ENCODE measurements at regions not wholly inside any gene's neighbourhood (a gene's known extent, or its start where the extent isn't known, plus 50 kb on each side); places are given as distances from the start of the nearest gene placed in this dataset.

- no peak for DNase-seq (ENCODE audit: low read depth)
Measured at GRCh38 chr10:3237530-3237929, 64.9 kb upstream of the PITRM1 start.

DNA sequence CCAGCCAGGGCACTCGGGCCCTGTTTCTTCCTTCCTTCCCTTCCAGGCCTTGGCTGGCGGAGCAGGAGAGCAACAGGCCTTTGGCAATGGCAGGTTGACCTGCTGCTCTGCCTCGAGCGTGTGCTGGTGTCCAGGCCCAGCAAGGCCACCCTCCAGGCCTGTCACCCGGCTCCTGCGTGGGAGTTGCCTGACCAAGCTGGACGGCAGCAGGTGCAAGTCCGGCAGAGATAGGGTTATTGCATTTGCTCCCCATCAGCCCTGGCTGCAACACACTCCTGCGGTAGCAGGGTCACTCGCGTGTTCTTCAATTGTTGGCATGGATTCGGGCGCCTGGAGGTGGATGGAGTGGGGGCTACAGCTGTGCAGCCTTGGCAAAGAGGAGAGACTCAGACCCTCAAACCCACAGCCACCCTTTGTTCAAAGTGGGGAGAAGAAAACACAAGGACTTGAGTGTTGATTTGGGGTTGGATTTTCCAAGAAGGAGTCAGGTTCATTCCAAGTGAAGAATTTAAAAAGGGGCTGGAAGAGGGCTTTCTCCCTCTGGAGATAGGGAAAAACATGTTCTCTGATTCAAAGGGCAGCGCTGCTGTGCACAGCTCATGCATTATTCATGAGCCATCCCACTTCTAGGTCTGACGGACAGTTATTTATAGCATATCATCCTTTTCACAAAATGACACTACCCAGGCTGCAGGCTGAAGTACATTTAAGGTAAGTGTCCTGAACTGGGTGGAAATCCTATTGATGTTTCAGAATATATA, 64.2 kb upstream of the PITRM1 start:
- no peak for DNase-seq (ENCODE audit: low read depth)

GRCh38 chr10:3235996-3236510, 63.5 kb upstream of the PITRM1 start:
- DNase-seq (ENCODE audit: low read depth), result no peak

- DNase-seq (ENCODE audit: low read depth), result no peak
Measured at GRCh38 chr10:3235395-3235794, 62.8 kb upstream of the PITRM1 start.

DNA sequence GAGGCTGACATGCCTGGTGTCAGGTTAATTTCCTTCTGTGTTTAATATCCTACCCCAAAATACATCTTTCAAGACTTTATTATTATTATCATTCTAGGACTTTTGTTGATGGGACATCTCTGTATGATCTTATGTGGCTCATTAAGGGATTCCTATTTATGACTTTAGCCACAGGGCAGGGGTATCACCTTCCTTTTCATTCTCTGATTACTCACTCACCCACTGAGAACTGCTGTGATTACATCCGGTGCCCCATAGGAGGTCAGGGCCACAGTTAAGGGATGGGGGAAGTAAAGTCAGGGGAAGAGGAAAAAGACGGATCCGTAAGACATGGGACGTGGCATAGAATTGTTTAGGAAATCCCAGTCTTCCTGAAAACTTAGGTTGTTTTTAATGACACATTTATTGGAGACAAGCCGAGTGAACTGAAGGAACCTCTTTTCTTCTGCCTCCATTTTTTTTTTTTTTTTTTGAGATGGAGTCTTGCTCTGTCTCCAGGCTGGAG, 61.0 kb upstream of the PITRM1 start:
- no peak for DNase-seq (ENCODE audit: low read depth)

- no peak for DNase-seq (ENCODE audit: low read depth)
Measured at GRCh38 chr10:3231951-3232730, 59.6 kb upstream of the PITRM1 start.

DNA sequence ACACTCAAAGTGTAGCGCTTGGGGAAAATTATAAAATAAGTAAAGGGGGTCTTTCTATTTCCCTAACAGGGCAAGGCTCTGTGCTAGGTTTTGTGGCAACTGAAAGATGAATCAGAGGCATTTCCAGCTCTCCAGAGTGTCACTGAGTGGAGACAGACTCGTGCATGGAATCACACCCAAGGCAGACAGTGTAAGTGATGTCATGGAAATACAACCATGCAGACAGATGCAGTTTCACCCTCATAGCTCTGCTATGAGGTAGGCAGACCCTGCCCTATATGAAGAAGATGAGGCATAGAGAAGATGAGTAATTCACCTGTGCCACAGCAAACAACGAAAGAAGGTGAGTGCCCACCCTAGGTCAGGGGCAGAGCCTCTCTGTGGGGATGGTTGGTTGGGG, 57.2 kb upstream of the PITRM1 start:
- DNase-seq (ENCODE audit: low read depth), result no peak

GRCh38 chr10:3228629-3228945, 56.0 kb upstream of the PITRM1 start:
- DNase-seq (ENCODE audit: low read depth), result no peak

DNA sequence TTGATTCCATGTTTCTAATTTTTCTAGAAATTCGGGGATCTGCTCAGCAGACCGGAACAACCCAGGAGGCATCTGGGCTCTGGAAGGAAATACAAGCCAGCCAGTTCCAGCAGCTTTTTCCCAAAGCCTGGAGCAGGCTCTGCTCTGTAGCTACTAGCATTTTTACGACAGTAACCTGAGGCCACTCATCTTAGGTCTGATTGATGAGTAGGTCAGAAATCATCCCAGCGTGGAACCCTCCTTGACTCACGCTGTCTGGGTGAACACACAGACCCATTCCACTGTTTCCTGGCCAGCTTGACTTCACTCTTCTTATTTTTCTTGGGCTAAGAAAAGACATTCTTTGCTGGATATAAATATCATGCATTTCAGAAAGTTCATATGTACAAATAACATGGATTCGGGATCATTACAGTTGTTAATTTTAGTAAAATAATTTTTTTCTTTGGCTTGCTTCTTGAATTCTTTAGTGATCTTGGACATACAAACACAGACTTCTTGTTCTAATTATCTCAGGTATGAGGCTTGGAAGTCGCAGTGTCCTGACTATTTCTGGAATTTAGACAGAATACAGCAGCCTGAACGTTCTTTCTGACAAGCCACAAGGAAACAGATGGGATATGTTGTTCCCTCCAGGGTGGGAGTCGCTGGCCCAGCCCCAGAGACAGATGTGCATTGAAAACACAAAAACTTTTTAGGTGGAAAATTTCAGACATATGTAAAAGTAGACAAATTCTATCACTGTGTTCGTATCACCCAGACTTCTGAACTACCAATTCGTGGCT, 54.6 kb upstream of the PITRM1 start:
- no peak for DNase-seq (ENCODE audit: low read depth)

DNA sequence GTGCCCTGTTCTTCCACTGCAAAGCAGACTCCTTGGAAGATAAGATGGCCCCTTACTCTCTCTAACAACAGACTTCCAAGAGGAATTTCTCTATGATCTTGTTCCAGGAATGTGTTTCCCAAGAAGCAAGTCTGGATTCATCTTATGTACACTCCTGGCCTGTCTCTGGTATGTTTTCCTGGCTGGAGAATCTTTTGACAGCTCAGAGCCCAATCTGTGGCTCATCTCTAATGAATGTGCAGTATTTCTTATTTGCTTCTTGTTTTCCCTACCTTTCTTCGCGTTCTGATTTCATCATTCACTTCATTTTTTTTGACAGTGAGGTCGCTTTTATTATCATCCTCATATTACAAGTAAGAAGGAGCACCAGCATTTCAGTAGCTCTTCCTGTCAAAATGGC, 53.0 kb upstream of the PITRM1 start:
- no peak for DNase-seq (ENCODE audit: low read depth)

GRCh38 chr10:3224241-3224640, 51.7 kb upstream of the PITRM1 start:
- DNase-seq (ENCODE audit: low read depth), result no peak

- DNase-seq (ENCODE audit: low read depth), result no peak
Measured at GRCh38 chr10:3222626-3223025, 50.0 kb upstream of the PITRM1 start.
